Gastroesophageal sphincter (tissue), 4 donors: ENCODE measurements at regions not wholly inside any gene's neighbourhood (a gene's known extent, or its start where the extent isn't known, plus 50 kb on each side); places are given as distances from the start of the nearest gene placed in this dataset.

Experiments
- ATAC-seq: fragments of 150-250 bp; one replicate; pipeline ENCODE4 v1.9.1; 2016; ENCODE audit warnings: mild to moderate bottlenecking, moderate library complexity
- H3K27ac ChIP-seq, 4 donors: fragments of 200-600 bp; sonication (generic) in 3 of 4; 1 replicate in 3 of 4; 2 replicates in 1 of 4; pipeline ENCODE4 v1.5.1; 2016 to 2019
- H3K27me3 ChIP-seq: fragments of 200-600 bp; sonication (generic); one replicate; pipeline ENCODE4 v1.5.1; 2019
- H3K36me3 ChIP-seq, 2 donors: fragments of 200-600 bp; sonication (generic); one replicate each; pipeline ENCODE4 v1.5.1; 2019; ENCODE audit warnings: control low read depth in 1 of 2
- H3K4me1 ChIP-seq, 3 donors: fragments of 200-600 bp; sonication (generic); 1 replicate in 2 of 3; 2 replicates in 1 of 3; pipeline ENCODE4 v1.5.1; 2016 to 2019; ENCODE audit warnings: control low read depth in 2 of 3
- H3K4me3 ChIP-seq, 2 donors: fragments of 200-600 bp; sonication (generic); one replicate each; pipeline ENCODE4 v1.5.1; 2019; ENCODE audit warnings: mild to moderate bottlenecking in 1 of 2, moderate library complexity in 1 of 2
- H3K9me3 ChIP-seq, 3 donors: fragments of 200-600 bp; sonication (generic); one replicate each; pipeline ENCODE4 v1.5.1; 2017 to 2019; ENCODE audit warnings: control low read depth in 2 of 3
- EP300 ChIP-seq: sonication (generic); formaldehyde crosslinking; IDR thresholded peaks from one replicate; pipeline ENCODE4 v1.6.1; 2017; ENCODE audit warnings: antibody characterized with exemption, mild to moderate bottlenecking
- POLR2A ChIP-seq, 2 donors: fragments of 450-650 bp; IDR thresholded peaks; one replicate each; pipeline ENCODE4 v1.6.1; 2017; ENCODE audit warnings: antibody characterized with exemption in 2 of 2, mild to moderate bottlenecking in 2 of 2, moderate library complexity in 1 of 2
- POLR2AphosphoS5 ChIP-seq: sonication (generic); formaldehyde crosslinking; IDR thresholded peaks from one replicate; pipeline ENCODE4 v1.6.1; 2017; ENCODE audit warnings: antibody characterized with exemption
- WGBS, 2 donors: methylation state at CpG; one replicate each; pipeline ENCODE4 v1.1.5; 2018; ENCODE audit warnings: low coverage in 1 of 2; 5-methylcytosine and 5-hydroxymethylcytosine counted together
- TF ChIP-seq, protein P1 (sequence below), 4 experiments: fragments of 200-600 bp in 2 of 4; fragments of 450-650 bp in 2 of 4; sonication (generic) in 1 of 4; IDR thresholded peaks; one replicate each; pipeline ENCODE4 v1.5.1; 2017 to 2019; ENCODE audit warnings: antibody characterized with exemption in 4 of 4, mild to moderate bottlenecking in 2 of 4, moderate library complexity in 2 of 4

DNA sequence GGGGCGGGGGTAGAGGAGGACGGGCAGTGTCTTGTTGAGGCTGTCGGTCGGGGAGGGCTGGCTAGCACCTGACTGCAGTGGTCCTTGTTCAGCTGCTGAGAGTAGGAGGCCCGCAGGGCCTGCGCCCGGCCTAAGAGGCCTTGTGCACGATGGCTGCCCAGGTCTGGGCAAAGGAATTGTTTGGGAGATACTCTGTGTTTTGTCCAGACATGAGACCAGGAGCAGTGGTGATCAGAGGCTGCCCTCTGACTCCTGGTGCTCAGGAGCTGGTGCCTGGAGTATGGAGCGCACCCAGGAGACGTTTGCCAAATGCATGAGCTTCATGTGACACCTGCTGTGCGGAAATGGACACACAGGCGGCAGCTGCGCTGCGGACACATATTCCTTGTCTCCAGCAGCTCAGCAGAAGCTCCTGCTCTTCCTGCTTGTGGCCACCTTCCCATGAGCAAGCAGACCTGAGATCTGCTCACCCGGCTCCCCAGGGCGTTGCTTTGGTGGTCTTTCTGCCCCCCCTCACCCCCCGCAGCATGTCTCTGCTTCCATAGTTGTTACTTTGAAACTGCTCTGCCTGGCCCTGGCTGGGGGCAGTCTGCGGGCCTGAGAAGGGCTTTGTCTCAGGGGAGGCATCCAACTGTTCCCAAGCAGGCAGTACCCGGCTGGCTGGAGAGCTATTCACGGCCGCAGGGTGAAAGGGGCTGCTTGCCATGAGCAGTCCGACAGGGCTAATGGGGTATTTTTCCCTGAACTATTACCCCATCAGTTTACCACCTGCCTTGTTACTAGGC lies 163.9 kb downstream of the TEX29 start:
- peaks cover 53% of the 10 kb centered on the region for H3K27me3 ChIP-seq
- H3K27ac ChIP-seq: no peak overlapping the region
- H3K36me3 ChIP-seq: no peaks in the 10 kb centered on the region
- peaks cover 0 to 34% (median 0%) of the 10 kb centered on the region in 3 donors for H3K9me3 ChIP-seq
- 80 to 85% methylated on average over 10 to 11 of the region's 22 CpGs for WGBS, 2 donors
- TF ChIP-seq POLR2AphosphoS5 (no peak), EP300 (no peak), POLR2A (IDR thresholded peaks at IDR 0.05) (no peak)
- TF ChIP-seq, protein P1, sequence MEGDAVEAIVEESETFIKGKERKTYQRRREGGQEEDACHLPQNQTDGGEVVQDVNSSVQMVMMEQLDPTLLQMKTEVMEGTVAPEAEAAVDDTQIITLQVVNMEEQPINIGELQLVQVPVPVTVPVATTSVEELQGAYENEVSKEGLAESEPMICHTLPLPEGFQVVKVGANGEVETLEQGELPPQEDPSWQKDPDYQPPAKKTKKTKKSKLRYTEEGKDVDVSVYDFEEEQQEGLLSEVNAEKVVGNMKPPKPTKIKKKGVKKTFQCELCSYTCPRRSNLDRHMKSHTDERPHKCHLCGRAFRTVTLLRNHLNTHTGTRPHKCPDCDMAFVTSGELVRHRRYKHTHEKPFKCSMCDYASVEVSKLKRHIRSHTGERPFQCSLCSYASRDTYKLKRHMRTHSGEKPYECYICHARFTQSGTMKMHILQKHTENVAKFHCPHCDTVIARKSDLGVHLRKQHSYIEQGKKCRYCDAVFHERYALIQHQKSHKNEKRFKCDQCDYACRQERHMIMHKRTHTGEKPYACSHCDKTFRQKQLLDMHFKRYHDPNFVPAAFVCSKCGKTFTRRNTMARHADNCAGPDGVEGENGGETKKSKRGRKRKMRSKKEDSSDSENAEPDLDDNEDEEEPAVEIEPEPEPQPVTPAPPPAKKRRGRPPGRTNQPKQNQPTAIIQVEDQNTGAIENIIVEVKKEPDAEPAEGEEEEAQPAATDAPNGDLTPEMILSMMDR (IDR thresholded peaks at IDR 0.05): no peak
- ATAC-seq: no peak
- no peaks in the 10 kb centered on the region for H3K4me1 ChIP-seq
- H3K4me3 ChIP-seq: no peak overlapping the region

DNA sequence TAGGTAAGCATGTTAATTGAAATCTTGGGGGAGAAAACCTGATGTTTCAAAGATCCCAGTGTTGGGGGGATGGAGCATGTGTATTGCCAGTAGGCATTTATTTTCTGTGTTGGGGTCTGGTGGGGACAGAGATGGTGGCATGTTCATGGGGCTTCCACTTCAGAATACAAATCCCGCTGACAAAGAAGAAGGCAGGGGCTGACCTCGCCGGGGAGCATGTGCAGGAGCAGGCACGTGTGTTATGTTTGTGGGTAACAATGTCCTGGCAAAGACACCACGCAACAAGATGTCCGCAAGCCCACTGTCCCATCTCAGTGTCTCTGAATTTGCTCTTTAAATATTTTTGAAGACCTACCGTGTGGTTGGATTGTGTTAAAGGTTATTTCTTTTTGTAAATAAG lies 164.5 kb downstream of the TEX29 start:
- Histone ChIP-seq H3K4me3 (no peak overlapping the region), H3K4me1 (no peaks in the 10 kb centered on the region), H3K9me3 (peaks cover 0 to 34% (median 0%) of the 10 kb centered on the region in 3 donors), H3K27me3 (peaks cover 52% of the 10 kb centered on the region), H3K27ac (no peak overlapping the region), H3K36me3 (no peaks in the 10 kb centered on the region)
- no peak for TF ChIP-seq EP300
- TF ChIP-seq, protein P1 (IDR thresholded peaks at IDR 0.05): no peak
- TF ChIP-seq POLR2A (IDR thresholded peaks at IDR 0.05): no peak
- no peak for TF ChIP-seq POLR2AphosphoS5
- WGBS, 2 donors: 89 to 90% methylated on average over 4 to 7 of the region's 7 CpGs
- no peak for ATAC-seq

DNA sequence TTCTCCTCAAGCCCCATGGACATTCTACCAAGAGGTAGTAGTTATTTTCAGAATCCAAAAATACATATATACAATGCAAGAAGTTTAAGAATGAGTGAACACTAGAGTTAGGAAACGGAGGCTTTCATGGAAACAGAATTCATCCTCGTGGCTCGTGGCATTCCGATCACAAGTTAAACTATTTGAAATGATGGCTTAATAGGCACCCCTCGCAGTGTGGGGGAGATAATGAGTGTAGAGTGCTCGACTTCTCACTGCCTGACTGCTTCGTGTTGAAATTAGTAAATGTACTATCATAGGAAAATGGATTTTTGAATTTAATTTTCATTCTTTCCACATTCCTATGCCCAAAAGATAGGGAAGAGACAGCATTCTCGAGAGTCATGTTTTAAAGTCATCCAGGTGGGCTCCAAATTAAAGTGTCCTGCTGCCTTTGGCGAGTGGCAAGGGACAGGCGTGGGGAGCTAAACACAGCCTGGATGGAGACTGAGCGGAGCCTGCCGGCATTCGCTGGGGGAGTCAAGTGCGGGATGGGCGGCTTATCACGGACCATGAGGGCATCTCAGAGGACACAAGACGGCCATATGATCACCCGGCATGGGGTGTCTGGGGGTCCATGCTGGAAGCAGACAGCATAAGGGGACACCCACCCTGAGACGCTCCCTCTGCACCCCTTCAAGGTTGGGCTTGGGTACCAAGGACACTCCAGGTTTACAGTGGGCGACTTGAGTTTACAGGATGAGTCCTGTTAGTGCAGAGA lies 165.2 kb downstream of the TEX29 start:
- no peak for TF ChIP-seq POLR2AphosphoS5
- TF ChIP-seq POLR2A (IDR thresholded peaks at IDR 0.05): no peak
- TF ChIP-seq, protein P1 (IDR thresholded peaks at IDR 0.05): no peak
- TF ChIP-seq EP300: no peak
- Histone ChIP-seq H3K27ac (no peak overlapping the region), H3K4me3 (no peak overlapping the region), H3K36me3 (no peaks in the 10 kb centered on the region), H3K4me1 (no peaks in the 10 kb centered on the region), H3K27me3 (peaks cover 54% of the 10 kb centered on the region), H3K9me3 (peaks cover 0 to 34% (median 0%) of the 10 kb centered on the region in 3 donors)
- ATAC-seq: no peak
- WGBS, 2 donors: 89 to 91% methylated on average over 7 to 17 of the region's 20 CpGs

DNA sequence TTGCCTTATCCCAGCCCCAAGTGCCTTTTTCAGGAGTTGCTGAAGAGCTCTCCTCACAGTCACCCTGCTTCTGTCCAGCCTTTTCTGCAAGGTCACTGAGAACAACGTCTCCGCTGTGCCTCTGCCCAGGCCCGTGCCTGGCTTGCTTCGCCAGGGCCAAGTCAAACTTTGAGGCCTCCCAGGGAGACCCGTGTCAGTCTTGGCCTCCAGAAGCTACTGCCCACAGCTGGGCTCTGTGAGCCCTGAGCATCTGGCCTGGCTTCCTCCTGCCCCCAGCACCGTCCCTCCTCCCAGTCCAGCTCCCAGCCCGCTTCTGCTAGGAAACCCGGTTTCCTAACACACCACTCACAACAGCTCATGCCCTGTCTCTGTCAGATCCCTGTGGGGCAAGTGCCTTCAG lies 165.9 kb downstream of the TEX29 start:
- H3K27me3 ChIP-seq: peaks cover 52% of the 10 kb centered on the region
- TF ChIP-seq, protein P1 (IDR thresholded peaks at IDR 0.05): no peak
- no peak for TF ChIP-seq POLR2A (IDR thresholded peaks at IDR 0.05)
- H3K9me3 ChIP-seq: peaks cover 0 to 34% (median 0%) of the 10 kb centered on the region in 3 donors
- no peak overlapping the region for H3K4me3 ChIP-seq
- WGBS, 2 donors: 94% methylated on average over 8 of the region's 8 CpGs; no CpG with 5 or more reads in 1 of the 2 donors
- no peaks in the 10 kb centered on the region for H3K4me1 ChIP-seq
- H3K36me3 ChIP-seq: no peaks in the 10 kb centered on the region
- no peak overlapping the region for H3K27ac ChIP-seq
- ATAC-seq: no peak
